ENCODE measurements at regions not wholly inside any gene's neighbourhood (a gene's known extent, or its start where the extent isn't known, plus 50 kb on each side); places are given as distances from the start of the nearest gene placed in this dataset.

DNA sequence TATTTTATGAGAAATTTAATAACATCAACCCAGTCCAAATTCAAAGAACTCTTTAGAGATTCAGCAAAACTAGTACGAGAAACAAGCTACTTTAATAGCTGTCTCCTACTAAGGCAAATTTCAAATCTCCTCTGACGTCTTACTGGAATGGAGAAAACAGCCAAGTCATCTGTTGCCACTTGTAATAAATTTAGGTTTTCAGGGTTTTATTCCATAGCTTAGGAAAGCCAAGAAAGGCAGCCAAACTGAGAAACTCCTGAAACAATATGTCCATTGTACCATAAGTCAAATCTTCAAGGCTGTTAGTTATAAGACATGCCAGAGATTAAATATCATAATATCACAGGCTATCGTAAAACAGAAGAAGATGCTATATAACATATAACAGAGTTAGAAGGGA lies 524.6 kb upstream of the SETBP1 start:
- POLR2A ChIA-PET = no interaction called here
- no peaks in the 10 kb centered on the region for H3K27me3 Mint-ChIP-seq
- DNase-seq (no peak), ATAC-seq (ENCODE audit: low read depth) (no peak)
- CTCF ChIA-PET = no interaction called here
- no peaks in the 10 kb centered on the region for H3K9me3 Mint-ChIP-seq
- intact Hi-C loops (cut with micrococcal nuclease) = no loop called here
- no peak for TF ChIP-seq CTCF (IDR thresholded peaks at IDR 0.05)
- no peak overlapping the region for H3K27ac Mint-ChIP-seq
- no peaks in the 10 kb centered on the region for H3K4me1 Mint-ChIP-seq
- no peaks in the 10 kb centered on the region for H3K36me3 Mint-ChIP-seq (ENCODE audit: low read depth)
- H3K4me3 Mint-ChIP-seq = no peak overlapping the region

DNA sequence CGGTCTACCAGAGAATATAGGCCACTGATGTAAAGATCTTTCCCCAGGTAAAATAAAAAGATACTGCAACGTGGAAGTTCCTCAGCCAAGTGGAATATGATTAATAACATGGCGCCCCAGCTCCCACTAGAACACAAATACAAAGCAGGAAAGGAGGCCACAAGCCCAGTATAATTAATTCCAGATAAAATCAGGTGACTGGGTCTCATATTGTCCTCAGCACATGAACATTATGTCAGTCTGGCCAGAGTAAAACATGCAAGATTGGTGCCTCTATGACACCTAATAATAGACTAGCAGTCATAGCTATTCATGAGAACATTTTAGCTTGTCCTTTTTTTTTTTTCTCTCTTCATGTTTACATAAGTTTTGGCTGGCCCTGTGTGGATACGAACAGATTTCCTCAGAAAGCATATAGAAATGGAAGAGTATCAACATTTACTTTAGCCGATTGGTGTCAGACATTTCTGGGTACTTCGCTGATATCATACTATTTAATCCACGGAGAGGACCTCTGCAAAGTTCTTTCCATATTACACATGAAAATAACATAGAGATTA lies 523.8 kb upstream of the SETBP1 start:
- intact Hi-C loops (cut with micrococcal nuclease) = no loop called here
- DNase-seq = no peak
- ATAC-seq (ENCODE audit: low read depth) = no peak
- POLR2A ChIA-PET = no interaction called here
- Mint-ChIP-seq H3K4me3 (no peak overlapping the region), H3K36me3 (ENCODE audit: low read depth) (no peaks in the 10 kb centered on the region), H3K27ac (no peak overlapping the region), H3K4me1 (no peaks in the 10 kb centered on the region), H3K9me3 (peaks cover 3% of the 10 kb centered on the region), H3K27me3 (peaks cover 3% of the 10 kb centered on the region)
- CTCF ChIA-PET = no interaction called here
- TF ChIP-seq CTCF (IDR thresholded peaks at IDR 0.05) = no peak

GRCh38 chr18:44170208-44170880 lies 510.3 kb upstream of the SETBP1 start:
- DNase-seq (no peak), ATAC-seq (ENCODE audit: low read depth) (no peak)
- TF ChIP-seq CTCF (IDR thresholded peaks at IDR 0.05) = no peak
- Mint-ChIP-seq H3K9me3 (no peaks in the 10 kb centered on the region), H3K27ac (no peak overlapping the region), H3K4me1 (no peaks in the 10 kb centered on the region), H3K27me3 (peaks cover 7% of the 10 kb centered on the region), H3K36me3 (ENCODE audit: low read depth) (no peaks in the 10 kb centered on the region), H3K4me3 (no peak overlapping the region)
- POLR2A ChIA-PET = no interaction called here
- CTCF ChIA-PET = no interaction called here
- intact Hi-C loops (cut with micrococcal nuclease) = no loop called here

DNA sequence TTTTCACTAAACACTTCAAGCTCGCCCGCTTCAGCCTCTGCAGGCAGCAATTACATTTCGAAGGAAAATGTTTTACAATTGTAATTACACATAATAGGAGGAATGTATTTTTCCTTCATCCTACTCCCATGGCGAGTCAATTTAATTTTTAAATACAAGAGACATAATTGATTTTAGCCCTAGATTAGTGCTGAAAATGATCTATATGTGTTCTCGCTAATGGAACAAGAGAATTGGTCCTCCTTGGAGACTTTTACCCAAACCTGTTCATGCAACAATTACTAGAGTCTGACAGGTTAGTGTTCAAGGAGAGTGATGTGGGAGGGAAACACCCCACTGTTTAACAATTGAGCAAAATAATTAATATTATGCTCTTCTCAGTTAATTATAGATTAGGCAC lies 509.4 kb upstream of the SETBP1 start:
- CTCF ChIA-PET = no interaction called here
- ATAC-seq (ENCODE audit: low read depth) (no peak), DNase-seq (no peak)
- intact Hi-C loops (cut with micrococcal nuclease) = no loop called here
- no peak overlapping the region for H3K27ac Mint-ChIP-seq
- POLR2A ChIA-PET = no interaction called here
- TF ChIP-seq CTCF (IDR thresholded peaks at IDR 0.05) = no peak
- no peaks in the 10 kb centered on the region for H3K9me3 Mint-ChIP-seq
- no peak overlapping the region for H3K4me3 Mint-ChIP-seq
- no peaks in the 10 kb centered on the region for H3K4me1 Mint-ChIP-seq
- peaks cover 7% of the 10 kb centered on the region for H3K27me3 Mint-ChIP-seq
- H3K36me3 Mint-ChIP-seq (ENCODE audit: low read depth) = no peaks in the 10 kb centered on the region

DNA sequence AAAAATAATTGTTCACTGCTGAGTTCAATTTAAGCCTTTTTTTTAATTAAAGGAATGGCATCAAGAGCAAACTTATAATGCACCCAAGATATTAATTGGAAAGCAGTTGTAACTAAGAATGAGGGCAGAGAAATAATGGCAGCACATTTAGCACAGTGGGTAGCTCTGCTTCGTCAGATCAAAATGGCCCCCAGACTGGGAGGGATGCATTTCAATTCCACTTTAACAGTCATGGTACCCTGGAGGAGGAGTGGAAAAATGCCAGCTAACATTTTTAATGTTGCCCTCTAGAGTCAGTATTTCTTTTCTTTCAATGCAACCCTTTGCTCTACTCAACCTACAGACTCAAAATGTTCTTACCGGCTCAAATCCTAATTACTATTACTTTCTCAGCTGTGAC lies 504.8 kb upstream of the SETBP1 start:
- ATAC-seq (ENCODE audit: low read depth) (no peak), DNase-seq (no peak)
- Mint-ChIP-seq H3K27ac (no peak overlapping the region), H3K4me3 (no peak overlapping the region), H3K36me3 (ENCODE audit: low read depth) (no peaks in the 10 kb centered on the region), H3K4me1 (no peaks in the 10 kb centered on the region), H3K27me3 (peaks cover 4% of the 10 kb centered on the region), H3K9me3 (no peaks in the 10 kb centered on the region)
- CTCF ChIA-PET = no interaction called here
- TF ChIP-seq CTCF (IDR thresholded peaks at IDR 0.05) = no peak
- intact Hi-C loops (cut with micrococcal nuclease) = no loop called here
- POLR2A ChIA-PET = no interaction called here

Measured in activated B cell treated with CpG ODN at 0.5 μM for 24 hours (primary cell).